ENCODE measurements at regions not wholly inside any gene's neighbourhood (a gene's known extent, or its start where the extent isn't known, plus 50 kb on each side); places are given as distances from the start of the nearest gene placed in this dataset.
A peak's percentile ranks its signal among the peaks of the same experiment; 100 is the strongest.

DNA sequence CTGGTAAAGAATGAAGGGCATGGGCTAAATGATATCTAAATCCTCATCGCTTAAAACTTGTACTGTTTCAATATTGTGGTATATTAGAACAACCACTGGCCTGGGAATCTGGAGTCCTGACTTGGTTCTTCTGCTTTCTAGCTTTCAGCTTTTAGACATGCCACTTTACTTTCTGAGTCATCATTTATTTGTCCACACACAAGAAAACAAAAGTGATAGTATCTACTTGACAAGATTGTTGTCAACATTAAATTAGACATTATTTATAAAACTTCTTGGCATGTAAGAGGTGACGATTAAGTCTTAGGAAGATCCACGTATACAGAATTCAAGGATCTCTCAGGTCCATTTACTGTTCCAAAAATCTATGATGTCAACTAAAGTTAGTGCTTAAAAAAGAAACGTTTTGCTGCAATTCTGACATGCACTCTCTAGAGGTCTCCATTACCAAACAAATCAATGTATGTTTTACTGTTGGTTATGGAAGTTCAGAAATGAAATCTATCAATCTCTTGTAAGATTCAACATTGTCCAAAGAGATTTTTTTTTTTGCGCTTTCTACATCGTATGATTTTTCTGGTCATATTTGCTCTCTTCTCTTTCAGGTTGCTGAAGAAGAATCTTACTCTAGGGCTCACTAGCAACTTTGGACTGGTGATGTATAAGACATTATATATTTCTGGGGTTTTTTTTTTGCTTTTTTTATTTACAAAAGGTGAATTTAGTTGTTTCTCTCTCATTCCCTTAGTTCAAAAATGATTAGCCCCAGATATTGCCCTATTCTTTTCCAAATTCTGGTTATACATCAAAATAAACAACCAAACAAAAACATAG is 53.6 kb upstream of the DYNC1I1 start:
- peak; percentile 34 to 52 for DNase-seq (ENCODE audit: low read depth in 2 of 2)
- no peak overlapping the region for H3K4me3 ChIP-seq (replicated peaks in 1 of 2; ENCODE audit: low read depth in 2 of 2, low read length in 2 of 2)
- TF ChIP-seq, protein P1, sequence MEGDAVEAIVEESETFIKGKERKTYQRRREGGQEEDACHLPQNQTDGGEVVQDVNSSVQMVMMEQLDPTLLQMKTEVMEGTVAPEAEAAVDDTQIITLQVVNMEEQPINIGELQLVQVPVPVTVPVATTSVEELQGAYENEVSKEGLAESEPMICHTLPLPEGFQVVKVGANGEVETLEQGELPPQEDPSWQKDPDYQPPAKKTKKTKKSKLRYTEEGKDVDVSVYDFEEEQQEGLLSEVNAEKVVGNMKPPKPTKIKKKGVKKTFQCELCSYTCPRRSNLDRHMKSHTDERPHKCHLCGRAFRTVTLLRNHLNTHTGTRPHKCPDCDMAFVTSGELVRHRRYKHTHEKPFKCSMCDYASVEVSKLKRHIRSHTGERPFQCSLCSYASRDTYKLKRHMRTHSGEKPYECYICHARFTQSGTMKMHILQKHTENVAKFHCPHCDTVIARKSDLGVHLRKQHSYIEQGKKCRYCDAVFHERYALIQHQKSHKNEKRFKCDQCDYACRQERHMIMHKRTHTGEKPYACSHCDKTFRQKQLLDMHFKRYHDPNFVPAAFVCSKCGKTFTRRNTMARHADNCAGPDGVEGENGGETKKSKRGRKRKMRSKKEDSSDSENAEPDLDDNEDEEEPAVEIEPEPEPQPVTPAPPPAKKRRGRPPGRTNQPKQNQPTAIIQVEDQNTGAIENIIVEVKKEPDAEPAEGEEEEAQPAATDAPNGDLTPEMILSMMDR (IDR thresholded peaks at IDR 0.05; ENCODE audit: low read depth, low read length) = peak; percentile 34

GRCh38 chr7:95716357-95717122 is 55.8 kb upstream of the DYNC1I1 start:
- no peak for DNase-seq (ENCODE audit: low read depth in 2 of 2)
- no peak overlapping the region for H3K4me3 ChIP-seq (replicated peaks in 1 of 2; ENCODE audit: low read depth in 2 of 2, low read length in 2 of 2)
- TF ChIP-seq, protein P1 (IDR thresholded peaks at IDR 0.05; ENCODE audit: low read depth, low read length) = no peak

- TF ChIP-seq, protein P1 (IDR thresholded peaks at IDR 0.05; ENCODE audit: low read depth, low read length) = no peak
- no peak overlapping the region for H3K4me3 ChIP-seq (replicated peaks in 1 of 2; ENCODE audit: low read depth in 2 of 2, low read length in 2 of 2)
- DNase-seq (ENCODE audit: low read depth in 2 of 2) = no peak
Observed at GRCh38 chr7:95715274-95715673, 57.1 kb upstream of the DYNC1I1 start.

DNA sequence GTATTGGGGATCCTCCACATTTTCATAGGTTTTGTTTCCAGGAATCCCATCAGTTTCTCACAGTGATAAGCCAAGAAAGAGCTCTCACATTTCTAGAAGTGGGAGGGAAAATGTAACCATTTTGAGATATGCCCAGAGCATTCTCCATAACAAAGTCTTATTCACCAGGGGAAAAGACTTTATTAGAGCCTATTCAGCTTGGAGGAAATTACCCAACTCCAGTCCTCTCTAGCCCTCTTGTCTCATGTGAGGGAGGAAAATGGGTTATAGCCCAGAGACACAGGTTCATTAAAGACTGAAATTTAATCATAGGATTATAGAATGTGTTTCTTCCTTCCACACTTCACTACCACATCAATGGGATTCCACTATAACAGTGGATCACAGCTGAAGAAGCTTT is 61.6 kb upstream of the DYNC1I1 start:
- no peak for DNase-seq (ENCODE audit: low read depth in 2 of 2)
- no peak overlapping the region for H3K4me3 ChIP-seq (replicated peaks in 1 of 2; ENCODE audit: low read depth in 2 of 2, low read length in 2 of 2)
- TF ChIP-seq, protein P1 (IDR thresholded peaks at IDR 0.05; ENCODE audit: low read depth, low read length) = no peak

DNA sequence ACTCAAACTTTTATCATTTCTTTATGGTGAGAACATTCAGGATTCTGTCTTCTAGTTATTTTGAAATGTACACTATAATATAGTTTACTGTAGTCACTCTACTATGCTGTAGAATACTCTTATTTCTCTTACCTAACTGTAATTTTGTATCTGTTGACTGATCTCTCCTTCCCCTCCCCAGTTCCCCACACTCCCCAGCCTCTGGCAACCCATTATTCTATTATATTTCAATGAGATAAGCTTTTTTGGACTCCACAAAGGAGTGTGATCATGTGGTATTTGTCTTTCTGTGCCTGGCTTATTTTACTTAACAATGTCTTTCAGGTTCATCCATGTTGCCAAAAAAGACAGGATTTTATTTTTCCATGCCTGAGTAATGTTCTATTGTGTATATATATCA is 71.4 kb upstream of the DYNC1I1 start:
- no peak for DNase-seq (ENCODE audit: low read depth in 2 of 2)
- TF ChIP-seq, protein P1 (IDR thresholded peaks at IDR 0.05; ENCODE audit: low read depth, low read length) = no peak
- H3K4me3 ChIP-seq (replicated peaks in 1 of 2; ENCODE audit: low read depth in 2 of 2, low read length in 2 of 2) = no peak overlapping the region

DNA sequence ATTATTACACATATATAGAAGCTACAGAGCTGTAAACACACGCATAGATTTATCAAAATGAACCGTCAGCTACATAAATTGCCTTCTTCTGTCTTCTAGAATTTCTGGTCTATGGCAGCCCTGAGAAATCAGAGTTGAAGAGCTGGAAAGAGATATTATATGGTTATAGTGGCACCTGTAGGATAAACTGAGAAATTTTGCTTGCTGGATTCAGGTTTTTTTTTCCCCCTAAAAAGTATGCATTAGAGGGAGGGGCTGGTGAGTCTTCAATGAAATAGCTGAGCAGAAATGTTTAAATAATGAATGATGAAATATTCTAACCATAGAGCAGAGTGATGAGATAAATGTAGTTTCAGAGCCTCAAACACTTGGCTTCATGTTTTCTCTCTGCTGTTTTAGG is 78.0 kb upstream of the DYNC1I1 start:
- H3K4me3 ChIP-seq (replicated peaks in 1 of 2; ENCODE audit: low read depth in 2 of 2, low read length in 2 of 2) = no peak overlapping the region
- no peak for DNase-seq (ENCODE audit: low read depth in 2 of 2)
- TF ChIP-seq, protein P1 (IDR thresholded peaks at IDR 0.05; ENCODE audit: low read depth, low read length) = no peak

Measured in cardiac fibroblast (primary cell).